Skeletal muscle cell (primary cell): ENCODE measurements at regions not wholly inside any gene's neighbourhood (a gene's known extent, or its start where the extent isn't known, plus 50 kb on each side); places are given as distances from the start of the nearest gene placed in this dataset.
A peak's percentile ranks its signal among the peaks of the same experiment; 100 is the strongest.

ENCODE experiments used
- DNase-seq: peaks from one replicate; pipeline ENCODE4 v3.0.0-alpha.2; 2010; ENCODE audit warnings: low read depth
- H3K4me3 ChIP-seq: 2 replicates; pipeline ENCODE4 v1.5.1; 2011; ENCODE audit warnings: low read depth, mild to moderate bottlenecking, control low read depth, low read length, moderate library complexity

DNA sequence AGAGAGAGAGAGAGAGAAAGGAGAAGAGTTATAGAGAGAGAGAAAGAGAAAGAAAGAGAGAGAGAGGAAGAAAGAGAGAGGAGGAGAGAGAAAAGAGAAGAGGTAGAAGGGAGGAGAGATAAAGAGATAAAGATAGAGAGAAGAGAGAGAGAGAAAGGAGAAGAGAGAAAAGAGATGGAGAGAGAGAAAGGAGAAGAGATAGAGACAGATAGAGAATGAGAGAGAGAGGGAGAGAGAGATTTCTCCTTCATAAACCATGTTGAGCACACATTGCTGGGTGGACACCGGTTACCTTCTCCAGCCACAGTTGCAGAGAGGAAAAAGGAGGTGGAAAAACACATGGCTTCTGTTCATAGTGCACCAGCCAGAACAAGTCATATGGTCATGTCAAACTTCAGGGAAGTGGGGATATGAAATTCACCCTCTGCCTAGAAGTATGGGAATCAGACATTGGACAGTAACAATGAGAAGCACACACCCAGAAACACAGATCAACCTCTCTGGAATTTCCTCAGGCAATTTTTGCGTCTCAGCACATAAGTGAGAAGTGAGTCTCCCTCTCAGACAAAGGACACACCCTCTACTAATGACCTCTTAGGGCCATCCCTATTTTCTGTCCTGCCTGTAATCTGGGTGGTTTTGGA lies 172.5 kb upstream of the SVIL start:
- DNase-seq = no peak
- no peak overlapping the region for H3K4me3 ChIP-seq

DNA sequence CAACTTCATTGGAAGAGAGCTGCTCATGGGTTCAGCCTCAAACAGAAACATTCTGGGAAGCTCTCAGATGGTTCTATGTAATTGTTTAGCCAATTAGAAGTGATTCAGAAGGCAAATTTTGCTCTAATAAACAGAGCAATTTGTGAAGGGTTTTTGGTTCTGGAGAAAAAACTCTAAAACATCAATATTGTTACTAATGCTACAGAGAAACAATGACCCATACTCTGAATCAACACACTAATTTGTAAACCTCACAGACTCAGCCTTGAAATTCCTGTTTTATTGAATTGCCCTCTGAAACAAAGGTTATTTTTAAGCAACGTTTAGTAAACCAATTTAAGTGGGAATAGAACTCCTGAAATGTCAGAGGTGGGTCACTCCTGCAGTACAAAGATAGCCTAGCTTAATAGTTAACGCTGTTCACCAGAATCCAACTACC lies 171.6 kb upstream of the SVIL start:
- no peak for DNase-seq
- H3K4me3 ChIP-seq = no peak overlapping the region

DNA sequence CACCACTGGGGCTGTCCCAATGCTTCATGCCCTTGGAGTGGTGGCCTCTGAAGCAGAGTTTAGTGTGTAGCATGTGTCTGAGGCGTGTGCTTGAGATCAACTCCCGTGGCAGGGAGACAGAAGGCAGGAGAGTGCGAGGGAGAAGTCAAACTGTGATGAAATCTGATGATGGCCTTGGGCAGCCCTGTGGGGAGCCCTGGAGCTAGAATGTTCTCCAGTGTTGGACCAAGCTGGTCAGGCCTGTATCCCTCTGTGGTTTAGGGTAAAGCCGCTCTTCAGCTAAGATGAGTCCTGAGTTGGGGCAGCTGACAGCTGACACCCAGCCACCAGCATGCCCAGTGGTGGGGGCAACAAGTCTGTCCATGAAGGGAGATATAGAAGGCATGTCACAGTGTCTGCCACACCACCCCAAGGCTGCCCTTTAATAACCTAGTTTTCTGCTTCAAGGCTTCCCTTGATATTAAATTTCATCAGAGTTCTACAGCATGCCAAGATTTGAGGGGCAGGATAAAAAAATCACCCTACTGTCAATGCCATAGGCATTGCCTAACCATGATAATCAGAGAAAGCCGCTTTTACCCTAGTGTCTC lies 170.5 kb upstream of the SVIL start:
- no peak for DNase-seq
- no peak overlapping the region for H3K4me3 ChIP-seq

DNA sequence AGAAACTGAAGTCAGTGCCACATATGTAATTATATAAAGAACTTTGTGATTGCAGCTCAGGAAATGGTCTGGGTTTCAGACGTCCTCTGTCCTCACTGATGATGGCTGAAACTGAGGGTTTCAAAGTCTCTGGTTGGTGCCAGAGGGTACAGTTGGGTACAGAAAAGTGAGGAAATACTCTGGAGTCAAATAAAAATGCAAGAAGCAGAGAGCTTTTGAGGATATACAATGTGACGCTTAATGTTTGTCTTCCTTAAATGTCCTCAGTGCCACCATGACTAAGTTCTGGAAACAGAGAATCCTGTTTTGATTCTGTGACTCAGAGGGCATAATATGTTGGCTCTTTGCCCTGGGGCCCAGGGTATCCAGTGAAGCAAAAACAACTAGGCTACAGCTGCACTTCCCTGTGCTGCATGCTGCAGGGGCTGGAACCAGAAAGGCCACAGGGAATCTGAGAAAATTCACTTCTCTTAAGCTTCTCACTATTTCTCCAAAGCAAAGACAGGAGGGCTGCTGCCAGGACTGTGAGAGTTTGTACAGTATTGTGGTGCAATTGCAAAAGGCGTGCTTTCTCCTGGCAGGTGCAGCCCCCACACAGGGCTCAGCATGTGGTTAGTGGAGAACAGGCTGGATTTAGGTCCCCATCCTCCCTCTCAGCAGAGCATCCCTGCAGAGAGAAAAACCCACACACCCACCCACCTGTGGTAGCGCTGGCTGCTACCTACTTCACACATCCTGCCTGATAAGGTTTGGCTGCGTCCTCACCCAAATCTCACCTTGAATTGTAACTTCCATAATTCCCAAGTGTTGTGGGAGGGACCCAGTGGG lies 169.5 kb upstream of the SVIL start:
- DNase-seq = peak; percentile 93
- no peak overlapping the region for H3K4me3 ChIP-seq

DNA sequence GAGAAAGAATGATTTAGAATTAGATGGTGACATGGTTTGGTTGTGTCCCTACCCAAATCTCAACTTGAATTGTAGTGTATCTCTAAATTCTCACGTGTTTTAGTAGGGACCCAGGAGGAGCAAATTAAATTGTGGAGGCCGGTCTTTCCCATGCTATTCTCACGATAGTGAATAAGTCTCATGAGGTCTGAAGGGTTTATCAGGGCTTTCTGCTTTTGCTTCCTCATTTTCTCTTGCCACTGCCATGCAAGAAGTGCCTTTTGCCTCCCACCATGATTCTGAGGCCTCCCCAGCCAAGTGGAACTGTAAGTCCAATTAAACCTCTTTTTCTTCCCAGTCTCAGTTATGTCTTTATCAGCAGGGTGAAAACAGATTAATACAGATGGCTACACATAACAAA lies 167.4 kb upstream of the SVIL start:
- DNase-seq = no peak
- no peak overlapping the region for H3K4me3 ChIP-seq

DNA sequence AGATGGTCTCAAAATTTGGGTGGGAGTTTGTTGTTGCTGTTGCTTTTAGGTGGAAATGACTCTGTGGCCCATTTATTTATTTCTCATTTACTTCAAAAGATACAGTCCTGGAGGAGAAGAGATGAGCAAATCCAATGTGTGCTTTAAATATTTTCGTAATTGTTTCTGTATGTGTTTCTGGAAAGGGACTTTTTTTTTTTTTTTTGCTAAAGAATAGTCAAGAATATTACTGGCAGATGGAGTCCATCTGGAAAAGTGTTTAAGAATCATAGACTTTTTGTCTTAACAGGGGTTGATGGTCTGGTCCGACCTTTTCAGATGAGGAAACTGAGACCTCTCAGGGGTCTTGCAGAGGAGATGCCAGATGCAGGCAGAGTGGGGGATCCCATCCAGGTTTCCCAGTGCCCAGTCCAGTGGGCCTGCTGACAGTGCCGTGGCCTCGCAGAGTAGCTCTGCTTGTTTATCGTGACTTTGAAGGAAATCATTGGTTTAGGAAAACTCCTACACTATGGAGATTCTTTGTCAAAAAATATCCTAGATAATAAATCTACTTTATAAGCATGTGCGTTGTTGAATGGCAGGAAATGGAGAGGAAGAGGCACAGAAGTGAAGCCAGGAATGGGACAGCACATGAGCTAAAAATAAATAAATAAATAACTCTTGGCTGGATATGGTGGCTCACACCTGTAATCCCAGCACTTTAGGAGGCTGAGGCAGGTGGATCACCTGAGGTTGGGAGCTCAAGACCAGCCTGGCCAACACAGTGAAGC lies 164.3 kb upstream of the SVIL start:
- DNase-seq = no peak
- no peak overlapping the region for H3K4me3 ChIP-seq

DNA sequence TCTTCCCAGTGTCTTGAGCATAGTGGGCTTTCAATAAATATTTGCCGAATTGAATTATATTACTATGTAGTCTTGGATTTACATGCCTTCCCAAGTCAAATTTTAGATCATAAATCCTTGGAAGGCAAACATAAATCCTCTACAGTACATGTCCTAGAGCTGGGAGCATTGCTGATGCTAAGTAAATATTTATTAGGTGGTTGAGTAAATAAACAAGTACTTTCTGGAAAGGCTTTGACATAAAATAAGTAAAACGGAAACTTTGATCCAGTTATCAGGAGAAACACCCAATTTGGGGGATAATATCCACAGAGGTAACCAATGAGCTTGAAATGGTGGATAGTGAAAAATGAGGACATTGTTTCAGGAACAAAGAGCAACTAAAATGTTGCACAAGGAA lies 162.8 kb upstream of the SVIL start:
- H3K4me3 ChIP-seq = no peak overlapping the region
- no peak for DNase-seq

DNA sequence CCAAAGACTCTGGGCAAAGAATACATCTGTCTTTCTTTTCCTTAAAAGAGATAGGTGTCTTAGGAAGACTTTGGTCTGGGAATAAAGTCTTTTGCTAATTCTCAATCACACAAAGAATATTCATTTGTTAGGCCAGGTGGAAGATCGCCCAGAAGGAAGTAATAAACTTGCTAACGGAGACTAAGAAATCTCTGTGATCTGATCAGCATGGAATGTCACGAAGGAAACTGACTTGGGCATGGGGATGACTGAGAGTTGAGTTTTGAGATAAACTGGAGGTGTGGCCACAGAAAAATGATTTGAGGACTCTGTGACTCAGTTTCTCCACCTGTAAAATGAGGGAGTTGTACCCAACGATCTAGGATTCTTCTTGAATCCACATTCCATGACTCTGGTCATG lies 161.1 kb upstream of the SVIL start:
- no peak overlapping the region for H3K4me3 ChIP-seq

DNA sequence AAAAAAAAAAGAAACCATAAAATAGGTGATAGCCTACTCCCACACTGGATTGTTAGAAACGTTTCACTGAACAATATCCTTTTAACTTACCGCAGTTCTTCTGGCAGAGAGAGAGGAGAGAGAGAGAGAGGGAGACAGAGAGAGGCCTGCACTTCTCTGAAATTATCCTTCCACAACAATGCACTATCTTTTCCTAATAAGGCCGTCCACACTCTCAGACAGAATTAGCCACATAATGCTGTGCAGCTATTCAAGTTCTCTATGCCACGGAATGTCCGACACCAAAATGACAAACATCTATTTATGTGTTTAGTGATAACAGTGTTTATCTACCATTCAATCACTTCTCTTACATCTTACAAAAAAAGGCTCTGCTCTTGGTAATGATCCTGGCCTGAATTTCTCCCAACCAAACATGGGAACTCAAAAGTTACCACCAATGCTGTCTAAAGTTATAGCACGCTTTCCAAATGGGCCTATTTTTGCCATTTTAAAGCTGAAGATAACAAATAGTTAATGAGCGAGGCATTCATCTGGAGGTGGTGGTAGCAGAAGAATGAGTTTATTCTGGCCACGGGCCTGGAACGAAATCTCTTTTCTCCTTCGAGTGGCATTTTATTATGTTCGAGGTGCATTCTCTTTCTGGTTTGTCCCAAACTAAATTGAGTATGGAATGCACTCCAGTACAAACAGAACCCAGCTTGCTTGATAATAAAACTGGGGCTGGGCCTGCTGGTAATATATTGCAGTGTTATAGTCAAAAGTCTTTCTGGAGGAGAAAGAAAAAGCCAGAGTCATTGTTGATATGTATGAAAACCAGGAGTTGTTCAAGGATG lies 160.2 kb upstream of the SVIL start:
- no peak for DNase-seq
- no peak overlapping the region for H3K4me3 ChIP-seq

More for the DNA sequence above, 161.1 kb upstream of the SVIL start:
- DNase-seq = no peak

DNA sequence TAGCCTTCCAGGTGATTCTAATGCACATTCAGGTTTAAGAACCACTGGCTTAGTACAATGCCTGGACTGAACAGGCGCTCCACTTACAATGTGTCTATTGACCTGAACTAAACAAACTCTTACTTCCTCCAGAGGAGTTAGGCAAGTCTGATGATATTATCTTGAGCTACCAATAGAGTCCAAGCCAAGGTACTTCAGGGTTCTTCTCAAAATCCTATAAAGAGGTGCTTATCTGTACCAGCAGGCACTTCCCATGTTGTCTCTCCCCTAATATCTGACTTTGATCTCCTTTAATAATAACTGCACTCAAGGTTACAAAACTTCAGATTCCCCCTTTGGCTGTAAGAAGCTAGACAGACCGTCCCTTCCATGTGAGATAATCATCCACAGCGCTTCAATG lies 157.0 kb upstream of the SVIL start:
- no peak overlapping the region for H3K4me3 ChIP-seq
- no peak for DNase-seq

DNA sequence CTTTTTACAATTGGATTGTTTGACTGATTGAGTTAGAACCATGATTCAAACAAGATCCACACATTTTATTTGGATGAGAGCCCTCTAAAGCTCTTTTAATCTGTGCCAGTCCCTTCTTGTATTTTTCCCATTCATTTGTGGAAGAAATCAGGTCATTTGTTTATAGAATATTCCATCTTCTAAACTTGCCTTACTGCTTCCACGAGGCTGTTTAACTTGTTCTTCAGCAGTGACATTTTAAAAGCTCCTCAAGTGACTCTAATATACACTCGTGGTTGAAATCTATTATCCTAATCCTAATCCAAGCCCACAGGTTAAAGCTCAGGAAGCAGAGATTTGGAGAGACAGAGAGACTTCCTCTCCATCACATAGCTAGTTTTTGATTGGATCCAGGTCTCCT lies 155.4 kb upstream of the SVIL start:
- DNase-seq = no peak

DNA sequence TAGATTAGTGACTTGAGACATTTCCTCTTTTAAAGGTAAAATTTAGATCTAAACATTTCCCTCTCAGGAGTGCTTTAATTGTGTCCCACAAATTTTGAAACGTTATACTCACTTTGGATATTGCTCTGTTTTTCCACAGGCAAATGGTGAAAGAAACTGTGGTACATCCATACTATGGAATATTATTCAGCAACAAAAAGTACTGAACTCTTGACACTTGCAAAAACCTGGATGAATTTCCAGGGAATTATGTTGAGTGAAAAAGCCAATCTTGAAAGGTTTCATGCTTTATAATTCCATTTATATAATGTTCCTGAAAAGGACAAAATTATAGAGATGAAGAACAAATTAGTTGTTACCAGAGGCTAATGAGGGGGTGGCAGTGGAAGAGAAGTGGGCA lies 153.3 kb upstream of the SVIL start:
- no peak for DNase-seq
- no peak overlapping the region for H3K4me3 ChIP-seq

More for the DNA sequence above, 155.4 kb upstream of the SVIL start:
- H3K4me3 ChIP-seq = no peak overlapping the region

DNA sequence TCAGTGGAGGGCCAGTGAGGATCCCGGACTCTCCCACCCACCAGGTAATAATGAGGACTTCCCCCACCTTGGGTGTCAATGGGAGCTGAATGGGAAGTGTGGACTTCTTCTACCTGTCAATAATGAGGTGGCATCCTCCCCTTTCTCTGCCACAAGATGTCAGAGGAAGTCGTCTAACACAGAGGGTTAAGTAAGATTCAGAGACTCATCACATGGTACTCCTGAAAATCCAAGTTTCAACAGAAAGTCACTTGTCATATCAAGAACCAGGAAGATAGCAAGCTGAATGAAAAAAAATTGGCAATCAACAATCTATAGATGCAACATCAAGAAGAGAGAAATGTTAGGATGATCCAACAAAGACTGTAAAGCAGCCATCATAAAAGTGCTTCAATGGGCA lies 150.9 kb upstream of the SVIL start:
- no peak overlapping the region for H3K4me3 ChIP-seq
- no peak for DNase-seq

DNA sequence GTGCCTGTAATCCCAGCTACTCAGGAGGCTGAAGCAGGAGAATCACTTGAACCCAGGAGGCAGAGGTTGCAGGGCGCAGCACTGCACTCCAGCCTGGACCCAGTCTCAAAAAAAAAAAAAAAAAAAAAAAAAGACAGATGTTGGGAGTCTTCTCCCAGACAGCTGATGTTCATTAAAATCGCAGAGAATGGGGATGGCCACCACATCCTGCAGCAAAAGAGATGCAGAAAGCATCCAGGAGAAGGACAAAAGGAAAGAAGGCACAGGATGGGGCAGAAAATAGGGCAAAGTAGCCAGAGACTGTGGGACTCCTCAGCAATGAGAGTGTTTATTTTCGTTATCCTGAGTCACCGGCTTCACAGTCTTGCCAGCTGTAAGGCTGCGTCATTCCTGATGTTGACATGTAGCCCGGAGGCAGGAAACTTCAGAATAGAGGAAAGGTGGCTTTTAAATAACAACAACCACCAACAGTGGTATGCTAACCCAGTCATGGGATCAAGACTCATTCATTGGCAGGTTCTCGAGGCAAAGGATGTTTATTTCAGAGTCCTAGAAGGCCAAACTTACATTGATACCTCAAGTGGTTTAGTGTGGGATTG lies 149.5 kb upstream of the SVIL start:
- H3K4me3 ChIP-seq = no peak overlapping the region
- peak; percentile 98 for DNase-seq

DNA sequence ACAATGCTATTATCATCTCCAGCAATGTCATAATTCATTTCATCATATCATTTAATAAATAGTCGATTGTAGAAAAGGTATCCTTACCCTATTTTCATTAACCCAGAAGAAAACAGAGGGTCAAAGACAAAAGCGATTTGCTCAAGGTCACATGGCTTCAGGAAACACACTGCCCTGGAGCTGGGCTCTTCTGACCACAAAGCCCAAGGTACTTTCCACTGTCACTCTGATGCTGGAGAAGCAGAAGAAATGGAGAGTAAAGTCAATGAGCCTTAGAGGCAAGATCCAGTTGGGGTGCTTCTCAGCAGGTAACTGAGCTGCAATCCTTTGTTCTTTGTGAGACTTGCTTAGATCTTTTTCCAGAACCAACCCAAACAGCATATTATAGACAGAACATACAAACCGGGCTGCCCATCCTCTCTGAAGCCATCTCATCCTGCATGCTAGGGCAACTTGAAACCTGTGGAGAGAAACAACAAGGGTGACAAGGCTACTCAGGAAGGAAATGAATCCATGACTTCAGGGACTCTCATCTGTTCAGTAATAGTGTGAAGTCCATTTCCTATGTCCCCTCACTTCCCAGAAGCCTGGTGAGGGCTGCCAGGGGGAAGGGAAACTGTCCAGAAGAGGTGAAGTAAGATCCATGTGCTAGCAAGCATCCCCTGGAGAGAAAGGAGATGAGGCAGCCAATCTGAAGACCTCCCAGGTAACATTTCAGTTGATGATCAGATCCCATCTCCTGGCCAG lies 148.6 kb upstream of the SVIL start:
- DNase-seq = no peak
- no peak overlapping the region for H3K4me3 ChIP-seq

DNA sequence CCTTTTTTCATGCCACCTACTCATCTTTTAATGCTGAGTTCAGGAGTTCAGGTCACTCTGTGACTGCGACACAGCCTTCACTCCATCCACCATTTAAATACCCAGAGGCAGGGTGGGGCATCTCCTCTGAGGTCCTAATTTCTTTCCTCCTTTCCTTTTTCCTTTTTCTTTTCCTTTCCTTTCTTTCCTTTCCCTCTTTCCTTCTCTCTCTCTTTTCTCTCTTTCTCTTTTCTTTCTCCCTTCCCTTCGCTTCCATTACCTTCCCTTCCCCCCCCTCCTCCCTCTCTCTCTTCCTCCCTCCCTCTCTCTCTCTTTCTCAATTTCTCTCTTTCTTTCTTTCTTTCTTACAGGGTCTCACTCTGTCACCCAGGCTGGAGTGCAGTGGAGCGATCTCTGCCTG lies 145.9 kb upstream of the SVIL start:
- DNase-seq = no peak
- no peak overlapping the region for H3K4me3 ChIP-seq

DNA sequence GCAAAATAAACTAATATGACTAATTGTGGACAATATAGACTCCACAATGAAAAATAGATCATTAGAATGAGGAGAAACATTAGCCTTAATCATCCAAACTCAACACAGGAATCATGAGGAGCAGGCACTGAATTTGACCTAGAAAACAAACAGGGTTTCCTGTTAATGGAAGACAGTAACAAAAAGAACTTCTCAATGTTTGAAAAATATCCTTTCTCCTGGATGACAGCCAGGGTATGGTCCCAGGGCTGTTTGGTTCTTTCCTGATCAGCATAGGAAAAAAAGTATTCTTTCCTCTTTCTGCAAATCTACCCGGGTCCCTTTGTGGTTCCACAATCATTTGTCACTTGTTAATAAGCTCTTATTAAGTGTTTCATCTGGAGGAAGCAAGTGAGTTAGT lies 145.3 kb upstream of the SVIL start:
- no peak for DNase-seq
- no peak overlapping the region for H3K4me3 ChIP-seq

DNA sequence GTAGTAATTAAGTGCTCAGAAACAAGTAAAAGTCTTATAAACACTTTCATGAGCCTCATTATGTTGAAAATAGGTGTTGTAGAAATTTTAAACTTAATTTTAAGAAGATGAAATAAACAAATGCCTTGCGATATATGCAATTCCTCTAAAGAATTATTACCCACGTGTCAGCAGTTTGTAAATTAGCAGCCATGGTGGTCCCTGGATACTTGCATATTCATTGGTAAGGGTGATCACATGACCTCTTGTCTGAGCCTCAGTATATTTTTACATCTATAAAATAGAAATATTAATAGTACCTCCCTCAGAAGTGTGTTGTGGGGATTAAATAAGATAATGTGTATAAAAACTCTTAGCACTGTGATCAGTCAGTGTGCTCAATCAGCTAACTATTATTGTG lies 141.5 kb upstream of the SVIL start:
- DNase-seq = no peak
- no peak overlapping the region for H3K4me3 ChIP-seq
